ENCODE measurements at regions not wholly inside any gene's neighbourhood (a gene's known extent, or its start where the extent isn't known, plus 50 kb on each side); places are given as distances from the start of the nearest gene placed in this dataset.

GRCh38 chr2:129091620-129092019 is 773.0 kb upstream of the HS6ST1 start:
- Histone ChIP-seq H3K27me3 (ENCODE audit: control insufficient read depth in 2 of 2, insufficient read depth in 2 of 2, low read length in 2 of 2) (no peaks in the 10 kb centered on the region), H3K4me3 (no peak overlapping the region), H3K9ac (ENCODE audit: insufficient read depth in 1 of 2, low read depth in 2 of 2, low read length in 2 of 2) (no peak overlapping the region), H4K20me1 (replicated peaks; ENCODE audit: control insufficient read depth, insufficient read depth, low read length) (no peaks in the 10 kb centered on the region), H3K4me2 (ENCODE audit: insufficient read depth, low read length) (no peak overlapping the region), H3K9me1 (ENCODE audit: control insufficient read depth, insufficient read depth, low read length) (no peaks in the 10 kb centered on the region), H3K36me3 (ENCODE audit: control insufficient read depth, insufficient read depth, low read length) (no peaks in the 10 kb centered on the region), H3K9me3 (replicated peaks; ENCODE audit: control insufficient read depth, insufficient read depth, low read depth, low read length) (no peaks in the 10 kb centered on the region; the same call in 1 of the 2 replicates), H2AFZ (ENCODE audit: low read depth, low read length) (no peak overlapping the region), H3K79me2 (ENCODE audit: control insufficient read depth, insufficient read depth, low read length) (no peaks in the 10 kb centered on the region), H3K27ac (ENCODE audit: extremely low read depth, low read depth, low read length) (no peak overlapping the region), H3K4me1 (replicated peaks in 1 of 2; ENCODE audit: control insufficient read depth in 2 of 2, insufficient read depth in 2 of 2, low read length in 2 of 2) (no peaks in the 10 kb centered on the region)
- ATAC-seq = no peak
- ChIA-PET CTCF (ENCODE audit: low intra/inter-chr PET ratio) (no interaction called here), POLR2A (no interaction called here)
- 0% methylated on average over 3 of the region's 3 CpGs for WGBS (ENCODE audit: insufficient coverage, low coverage, missing lambda C conversion rate)
- intact Hi-C loops (cut with micrococcal nuclease) = no loop called here
- DNase-seq (ENCODE audit: extremely low read depth in 1 of 4, low spot score in 3 of 4) = no peak
- BruUV-seq (replicated peaks) = no TSS peak
- in situ Hi-C loops (cut with MboI) = no loop called here
- no peak for TF ChIP-seq SRSF7 (optimal IDR thresholded peaks at IDR 0.05; ENCODE audit: low read depth, low read length)
- TF ChIP-seq ZBTB43 (CRISPR knock-in tag; IDR thresholded peaks at IDR 0.05) = no peak
- TF ChIP-seq HDAC6 (IDR thresholded peaks at IDR 0.05; ENCODE audit: low read depth, low read length) = no peak
- no peak for TF ChIP-seq SNRNP70 (optimal IDR thresholded peaks at IDR 0.05; ENCODE audit: low read depth, low read length)
- TF ChIP-seq SAP30 (IDR thresholded peaks at IDR 0.05; ENCODE audit: borderline replicate concordance, insufficient read depth, low read depth, low read length, poor library complexity, severe bottlenecking) = no peak
- no peak for TF ChIP-seq ARID1B (IDR thresholded peaks at IDR 0.05)
- TF ChIP-seq ZNF655 (CRISPR knock-in tag; IDR thresholded peaks at IDR 0.05) = no peak
- TF ChIP-seq GTF2F1 (IDR thresholded peaks at IDR 0.05; ENCODE audit: low read depth, low read length) = no peak
- TF ChIP-seq MAFK (IDR thresholded peaks at IDR 0.05; ENCODE audit: low read length) = no peak
- TF ChIP-seq ZNF586 (CRISPR knock-in tag; conservative IDR thresholded peaks at IDR 0.05) = no peak
- TF ChIP-seq SIN3B (IDR thresholded peaks at IDR 0.05; ENCODE audit: low read depth) = no peak
- TF ChIP-seq NFXL1 (CRISPR knock-in tag; IDR thresholded peaks at IDR 0.05) = no peak
- no peak for TF ChIP-seq HMGN3 (IDR thresholded peaks at IDR 0.05; ENCODE audit: borderline replicate concordance, extremely low read depth, insufficient read length, low read depth, low read length)
- no peak for TF ChIP-seq BRD4 (IDR thresholded peaks at IDR 0.05)
- TF ChIP-seq ZNF445 (CRISPR knock-in tag; IDR thresholded peaks at IDR 0.05; ENCODE audit: low read depth) = no peak
- TF ChIP-seq NR2C2 (CRISPR knock-in tag; IDR thresholded peaks at IDR 0.05) = no peak
- no peak for TF ChIP-seq NR2C2 (tag; IDR thresholded peaks at IDR 0.05)
- FAIRE-seq = no peak
